ENCODE measurements at regions not wholly inside any gene's neighbourhood (a gene's known extent, or its start where the extent isn't known, plus 50 kb on each side); places are given as distances from the start of the nearest gene placed in this dataset.

DNA sequence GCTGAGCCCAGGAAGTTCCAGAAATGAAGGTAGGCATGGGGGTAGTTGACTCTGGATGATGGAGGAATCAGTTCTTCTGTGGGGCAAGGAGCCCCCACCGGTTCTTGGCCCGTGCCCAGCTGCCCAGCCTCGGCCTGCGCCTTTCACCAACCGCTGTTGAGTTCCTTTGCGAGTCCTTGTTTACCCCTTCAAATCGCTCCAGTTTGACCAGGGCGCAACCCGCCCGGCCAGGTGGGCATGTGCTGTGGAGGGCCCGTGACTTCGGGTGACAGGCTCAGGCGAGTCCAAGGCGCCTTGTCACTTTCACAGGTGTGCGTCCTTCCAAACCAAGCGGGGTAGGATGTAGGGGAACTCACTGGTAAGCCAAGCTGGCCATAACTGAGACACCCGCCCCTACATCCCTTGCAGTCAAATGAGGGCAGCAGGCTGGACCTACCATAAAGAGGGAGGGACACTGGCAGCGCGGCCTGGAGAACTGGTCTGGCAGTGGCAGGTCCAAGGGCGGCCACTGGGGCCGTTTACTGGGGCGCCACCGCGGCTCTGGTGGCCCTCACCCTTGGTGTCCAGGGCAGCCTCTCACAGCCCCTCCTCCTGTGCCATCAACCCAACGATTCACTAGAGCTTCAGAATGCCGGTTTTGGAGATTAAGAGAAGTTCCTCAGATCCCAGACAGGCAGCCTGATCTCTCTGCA is 160.3 kb upstream of the ZIC3 start:
- Histone ChIP-seq H3K4me2 (ENCODE audit: control insufficient read depth, extremely low read depth, insufficient read depth, low read depth, low read length) (no peak overlapping the region), H3K9ac (ENCODE audit: control insufficient read depth, extremely low read depth, insufficient read depth, low read length) (no peak overlapping the region), H3K4me1 (ENCODE audit: control insufficient read depth, extremely low read depth, insufficient read depth, low read length) (no peaks in the 10 kb centered on the region), H2AFZ (ENCODE audit: control insufficient read depth, low read length) (no peak overlapping the region), H3K79me2 (ENCODE audit: control insufficient read depth, insufficient read depth, low read length) (no peaks in the 10 kb centered on the region), H3K36me3 (ENCODE audit: control insufficient read depth in 2 of 2, extremely low read depth in 1 of 2, insufficient read depth in 2 of 2, low read length in 2 of 2) (no peaks in the 10 kb centered on the region), H3K4me3 (ENCODE audit: control insufficient read depth in 2 of 3, extremely low read depth in 1 of 3, insufficient read depth in 2 of 3, low read depth in 1 of 3, low read length in 3 of 3) (no peak overlapping the region), H3K9me1 (ENCODE audit: control insufficient read depth, extremely low read depth, insufficient read depth, low read length) (no peaks in the 10 kb centered on the region), H3K27ac (ENCODE audit: control insufficient read depth, insufficient read depth, low read length) (no peak overlapping the region), H3K9me3 (ENCODE audit: control insufficient read depth, low read depth, low read length) (no peaks in the 10 kb centered on the region), H3K27me3 (ENCODE audit: control insufficient read depth, extremely low read depth, insufficient read depth, low read length) (no peaks in the 10 kb centered on the region), H4K20me1 (ENCODE audit: control insufficient read depth, extremely low read depth, insufficient read depth, low read length) (no peaks in the 10 kb centered on the region)
- no peak for TF ChIP-seq EZH2 (IDR thresholded peaks at IDR 0.05; ENCODE audit: low read length)
- TF ChIP-seq, protein P1, sequence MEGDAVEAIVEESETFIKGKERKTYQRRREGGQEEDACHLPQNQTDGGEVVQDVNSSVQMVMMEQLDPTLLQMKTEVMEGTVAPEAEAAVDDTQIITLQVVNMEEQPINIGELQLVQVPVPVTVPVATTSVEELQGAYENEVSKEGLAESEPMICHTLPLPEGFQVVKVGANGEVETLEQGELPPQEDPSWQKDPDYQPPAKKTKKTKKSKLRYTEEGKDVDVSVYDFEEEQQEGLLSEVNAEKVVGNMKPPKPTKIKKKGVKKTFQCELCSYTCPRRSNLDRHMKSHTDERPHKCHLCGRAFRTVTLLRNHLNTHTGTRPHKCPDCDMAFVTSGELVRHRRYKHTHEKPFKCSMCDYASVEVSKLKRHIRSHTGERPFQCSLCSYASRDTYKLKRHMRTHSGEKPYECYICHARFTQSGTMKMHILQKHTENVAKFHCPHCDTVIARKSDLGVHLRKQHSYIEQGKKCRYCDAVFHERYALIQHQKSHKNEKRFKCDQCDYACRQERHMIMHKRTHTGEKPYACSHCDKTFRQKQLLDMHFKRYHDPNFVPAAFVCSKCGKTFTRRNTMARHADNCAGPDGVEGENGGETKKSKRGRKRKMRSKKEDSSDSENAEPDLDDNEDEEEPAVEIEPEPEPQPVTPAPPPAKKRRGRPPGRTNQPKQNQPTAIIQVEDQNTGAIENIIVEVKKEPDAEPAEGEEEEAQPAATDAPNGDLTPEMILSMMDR (optimal IDR thresholded peaks at IDR 0.05 in 1 of 3, IDR thresholded peaks at IDR 0.05 in 1 of 3, conservative IDR thresholded peaks at IDR 0.05 in 1 of 3; ENCODE audit: extremely low read depth in 1 of 3, insufficient read depth in 2 of 3, low read length in 3 of 3) = no peak
- no peak for DNase-seq (ENCODE audit: low read depth, low spot score)
- dilution Hi-C loops (cut with MboI; ENCODE audit: extremely low pct_ligation_motif_present, low sequenced_read_pairs) = no loop called here
- no peak for FAIRE-seq

DNA sequence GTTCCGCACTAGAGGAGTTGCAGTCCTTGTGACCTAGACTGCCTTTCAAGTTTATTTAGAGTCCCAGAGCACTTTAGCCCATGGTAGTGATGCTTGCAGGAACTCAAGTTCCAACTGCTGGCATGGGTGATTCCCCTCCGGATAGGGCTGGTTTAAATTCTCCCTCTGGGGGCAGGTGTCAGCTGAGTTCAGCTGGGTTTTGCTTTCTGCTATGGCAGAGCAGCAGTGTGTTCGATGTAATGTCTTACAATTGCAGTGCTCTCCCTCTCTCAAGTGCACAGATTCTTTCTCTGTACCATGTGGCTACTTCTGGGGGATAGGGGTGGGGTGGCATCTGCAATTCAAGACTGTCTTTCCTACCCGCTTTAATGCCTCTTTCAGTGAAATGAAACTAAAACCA is 164.8 kb upstream of the ZIC3 start:
- no peak overlapping the region for H2AFZ ChIP-seq (ENCODE audit: control insufficient read depth, low read length)
- dilution Hi-C loops (cut with MboI; ENCODE audit: extremely low pct_ligation_motif_present, low sequenced_read_pairs) = no loop called here
- FAIRE-seq (no peak), DNase-seq (ENCODE audit: low read depth, low spot score) (no peak)
- no peaks in the 10 kb centered on the region for H3K9me3 ChIP-seq (ENCODE audit: control insufficient read depth, low read depth, low read length)
- no peaks in the 10 kb centered on the region for H3K36me3 ChIP-seq (ENCODE audit: control insufficient read depth in 2 of 2, extremely low read depth in 1 of 2, insufficient read depth in 2 of 2, low read length in 2 of 2)
- no peaks in the 10 kb centered on the region for H3K4me1 ChIP-seq (ENCODE audit: control insufficient read depth, extremely low read depth, insufficient read depth, low read length)
- no peaks in the 10 kb centered on the region for H3K79me2 ChIP-seq (ENCODE audit: control insufficient read depth, insufficient read depth, low read length)
- no peaks in the 10 kb centered on the region for H3K9me1 ChIP-seq (ENCODE audit: control insufficient read depth, extremely low read depth, insufficient read depth, low read length)
- no peaks in the 10 kb centered on the region for H3K27me3 ChIP-seq (ENCODE audit: control insufficient read depth, extremely low read depth, insufficient read depth, low read length)
- H3K4me3 ChIP-seq (ENCODE audit: control insufficient read depth in 2 of 3, extremely low read depth in 1 of 3, insufficient read depth in 2 of 3, low read depth in 1 of 3, low read length in 3 of 3) = no peak overlapping the region
- H4K20me1 ChIP-seq (ENCODE audit: control insufficient read depth, extremely low read depth, insufficient read depth, low read length) = no peaks in the 10 kb centered on the region
- TF ChIP-seq, protein P1 (optimal IDR thresholded peaks at IDR 0.05 in 1 of 3, IDR thresholded peaks at IDR 0.05 in 1 of 3, conservative IDR thresholded peaks at IDR 0.05 in 1 of 3; ENCODE audit: extremely low read depth in 1 of 3, insufficient read depth in 2 of 3, low read length in 3 of 3) = no peak
- TF ChIP-seq EZH2 (IDR thresholded peaks at IDR 0.05; ENCODE audit: low read length) = no peak
- no peak overlapping the region for H3K4me2 ChIP-seq (ENCODE audit: control insufficient read depth, extremely low read depth, insufficient read depth, low read depth, low read length)
- H3K9ac ChIP-seq (ENCODE audit: control insufficient read depth, extremely low read depth, insufficient read depth, low read length) = no peak overlapping the region
- no peak overlapping the region for H3K27ac ChIP-seq (ENCODE audit: control insufficient read depth, insufficient read depth, low read length)

Measured in keratinocyte (primary cell).